Endothelial cell of umbilical vein (primary cell): ENCODE measurements at regions not wholly inside any gene's neighbourhood (a gene's known extent, or its start where the extent isn't known, plus 50 kb on each side); places are given as distances from the start of the nearest gene placed in this dataset.

ENCODE experiments used
- BruUV-seq: library from RNA; stranded (reverse); fragments of 400-500 nt; replicated peaks from 2 replicates; lab custom pipeline; 2021; lab: Mats Ljungman, UMichigan
- CTCF ChIA-PET: fragments of 300-600, 350-600 bp; sonication (Branson Sonifier 250); formaldehyde crosslinking; loops from one replicate; lab custom pipeline; 2021; ENCODE audit warnings: antibody characterized with exemption, inconsistent platforms; lab: Charles Lee
- POLR2A ChIA-PET: fragments of 300-600, 350-600 bp; sonication (Branson Sonifier 250); formaldehyde crosslinking; loops from one replicate; lab custom pipeline; 2021; ENCODE audit warnings: antibody characterized with exemption, inconsistent platforms; lab: Charles Lee
- DNase-seq: peaks from one replicate; pipeline ENCODE4 v3.0.0-alpha.2; 2011; ENCODE audit warnings: low read depth, low spot score
- FAIRE-seq: peaks from 2 replicates; lab custom pipeline; 2011; peaks lifted over from hg19 to GRCh38; lab: Jason Lieb, UNC
- H2AFZ ChIP-seq: 2 replicates; pipeline ENCODE4 v1.6.0; 2012; ENCODE audit warnings: low read depth, low read length, control low read depth, inconsistent platforms
- H3K27ac ChIP-seq: 2 replicates; pipeline ENCODE4 v1.5.1; 2011; ENCODE audit warnings: low read depth, mild to moderate bottlenecking, control low read depth, low read length, moderate library complexity; ENCODE audit not compliant: insufficient read depth
- H3K27me3 ChIP-seq, 2 experiments: 2 replicates each; pipeline versions ENCODE4 v1.6.0 to v1.6.1; 2011; ENCODE audit warnings: low read length in 2 of 2, mixed read lengths in 1 of 2; ENCODE audit not compliant: control insufficient read depth in 2 of 2, insufficient read depth in 2 of 2
- H3K36me3 ChIP-seq, 2 experiments: 2 replicates in 1 of 2; 3 replicates in 1 of 2; pipeline ENCODE4 v1.5.1; 2011; ENCODE audit warnings: low read length in 2 of 2, mild to moderate bottlenecking in 1 of 2, moderate library complexity in 1 of 2; ENCODE audit not compliant: control insufficient read depth in 2 of 2, insufficient read depth in 2 of 2; ENCODE audit errors: extremely low read depth in 1 of 2
- H3K4me1 ChIP-seq: 3 replicates; pipeline ENCODE4 v1.5.1; 2011; ENCODE audit warnings: mild to moderate bottlenecking, low read length; ENCODE audit not compliant: control insufficient read depth, insufficient read depth; ENCODE audit errors: extremely low read depth
- H3K4me2 ChIP-seq: 2 replicates; pipeline ENCODE4 v1.6.1; 2011; ENCODE audit warnings: low read length, control low read depth, mixed read lengths; ENCODE audit not compliant: insufficient read depth
- H3K4me3 ChIP-seq, 3 experiments: fragments of 200-600 bp in 1 of 3; sonication (generic), shearing (Covaris generic) in 1 of 3; replicated peaks in 1 of 3; 2 replicates each; pipeline ENCODE4 v1.5.1; 2011 to 2016; ENCODE audit warnings: control low read depth in 3 of 3, low read length in 3 of 3, mild to moderate bottlenecking in 2 of 3, inconsistent platforms in 1 of 3, low read depth in 1 of 3, moderate library complexity in 1 of 3; ENCODE audit not compliant: insufficient read depth in 1 of 3
- H3K79me2 ChIP-seq: 2 replicates; pipeline ENCODE4 v1.6.0; 2012; ENCODE audit warnings: low read length, inconsistent platforms; ENCODE audit not compliant: control insufficient read depth, insufficient read depth
- H3K9ac ChIP-seq: replicated peaks from 2 replicates; pipeline ENCODE3; 2011; ENCODE audit warnings: low read length, control low read depth; ENCODE audit not compliant: insufficient read depth; ENCODE audit errors: extremely low read depth
- H3K9me1 ChIP-seq: replicated peaks from 3 replicates; pipeline ENCODE4 v1.6.0; 2011; ENCODE audit warnings: mild to moderate bottlenecking, low read length; ENCODE audit not compliant: control insufficient read depth, insufficient read depth; ENCODE audit errors: extremely low read depth
- H3K9me3 ChIP-seq: replicated peaks from 2 replicates; pipeline ENCODE4 v1.5.1; 2012; ENCODE audit warnings: low read length, inconsistent platforms; ENCODE audit not compliant: control insufficient read depth, insufficient read depth
- H4K20me1 ChIP-seq: replicated peaks from 2 replicates; pipeline ENCODE3; 2011; ENCODE audit warnings: mild to moderate bottlenecking, low read length; ENCODE audit not compliant: control insufficient read depth, insufficient read depth; ENCODE audit errors: extremely low read depth
- CTCF ChIP-seq, 2 donors: IDR thresholded peaks; 1 replicate in 1 of 2; 2 replicates in 1 of 2; pipeline ENCODE4 v1.5.1; 2011; ENCODE audit warnings: low read length in 2 of 2, mild to moderate bottlenecking in 2 of 2, moderate library complexity in 2 of 2, control low read depth in 1 of 2, inconsistent platforms in 1 of 2, low read depth in 1 of 2; ENCODE audit not compliant: insufficient read depth in 1 of 2; ENCODE audit errors: extremely low read depth in 1 of 2
- EZH2 ChIP-seq: IDR thresholded peaks from 2 replicates; pipeline ENCODE4 v1.6.1; 2012; ENCODE audit warnings: borderline replicate concordance, low read depth, mild to moderate bottlenecking, moderate library complexity, low read length, inconsistent platforms; ENCODE audit not compliant: severe bottlenecking
- FOS ChIP-seq: IDR thresholded peaks from 2 replicates; pipeline ENCODE4 v1.6.1; 2011; ENCODE audit warnings: mild to moderate bottlenecking, low read length, moderate library complexity, borderline replicate concordance; ENCODE audit not compliant: insufficient read depth
- GATA2 ChIP-seq: IDR thresholded peaks from 2 replicates; pipeline ENCODE4 v1.7.0; 2011; ENCODE audit warnings: low read depth, mild to moderate bottlenecking, moderate library complexity, mixed read lengths, low read length; ENCODE audit not compliant: insufficient read length, insufficient read depth
- JUN ChIP-seq: IDR thresholded peaks from 2 replicates; pipeline ENCODE4 v1.6.1; 2011; ENCODE audit warnings: borderline replicate concordance, low read depth; ENCODE audit not compliant: insufficient read length, insufficient read depth
- MAX ChIP-seq: IDR thresholded peaks from 2 replicates; pipeline ENCODE4 v1.6.1; 2011; ENCODE audit not compliant: insufficient read depth, insufficient read length
- MYC ChIP-seq: IDR thresholded peaks from one replicate; pipeline ENCODE4 v1.6.1; 2011; ENCODE audit warnings: mild to moderate bottlenecking, low read depth, low read length
- POLR2A ChIP-seq: IDR thresholded peaks from 2 replicates; pipeline ENCODE4 v1.6.1; 2012; ENCODE audit warnings: low read depth, mild to moderate bottlenecking, control low read depth, low read length
- POLR2AphosphoS5 ChIP-seq: IDR thresholded peaks from 2 replicates; pipeline ENCODE4 v1.6.1; 2012; ENCODE audit warnings: low read depth, mild to moderate bottlenecking, control low read depth, low read length, moderate library complexity; ENCODE audit not compliant: insufficient read depth
- dilution Hi-C: fragments of 300-500 bp; cut with MboI; formaldehyde crosslinking; loops from one replicate; pipeline ENCODE4 v1.15.0; 2019; ENCODE audit warnings: low sequenced_read_pairs; ENCODE audit not compliant: extremely low pct_ligation_motif_present
- intact Hi-C: fragments of 100-400 bp; cut with micrococcal nuclease; formaldehyde crosslinking; loops from one replicate; pipeline ENCODE4 v1.10.0; 2022

GRCh38 chr5:120917214-120917758 is 453.2 kb downstream of the PRR16 start:
- no peaks in the 10 kb centered on the region for H3K79me2 ChIP-seq
- H3K36me3 ChIP-seq = no peaks in the 10 kb centered on the region
- intact Hi-C loops (no loop called here), dilution Hi-C loops (no loop called here)
- no peak for DNase-seq
- no peak overlapping the region for H2AFZ ChIP-seq
- H3K4me3 ChIP-seq = no peak overlapping the region
- no peaks in the 10 kb centered on the region for H4K20me1 ChIP-seq
- TF ChIP-seq EZH2 = no peak
- TF ChIP-seq CTCF (IDR thresholded peaks at IDR 0.05; ENCODE audit: extremely low read depth in 1 of 2, insufficient read depth in 1 of 2, low read depth in 1 of 2, low read length in 2 of 2) = no peak
- TF ChIP-seq GATA2 = no peak
- TF ChIP-seq MYC = no peak
- H3K27ac ChIP-seq = no peak overlapping the region
- FAIRE-seq = no peak
- POLR2A ChIA-PET = no interaction called here
- no peak overlapping the region for H3K4me2 ChIP-seq
- no peaks in the 10 kb centered on the region for H3K9me1 ChIP-seq
- H3K9me3 ChIP-seq = no peaks in the 10 kb centered on the region
- CTCF ChIA-PET = interaction anchor here (0.9 to 1.5 kb wide), 2 partner anchors 10 to 468 kb away, joined by 3 to 4 read pairs; no protein-coding TSS in a partner anchor
- no TSS peak for BruUV-seq
- H3K4me1 ChIP-seq = no peaks in the 10 kb centered on the region
- no peak overlapping the region for H3K9ac ChIP-seq
- H3K27me3 ChIP-seq = no peaks in the 10 kb centered on the region

- POLR2A ChIA-PET = no interaction called here
- no peaks in the 10 kb centered on the region for H3K79me2 ChIP-seq
- dilution Hi-C loops (no loop called here), intact Hi-C loops (no loop called here)
- H3K27ac ChIP-seq = no peak overlapping the region
- no peaks in the 10 kb centered on the region for H4K20me1 ChIP-seq
- H3K27me3 ChIP-seq = no peaks in the 10 kb centered on the region
- H3K4me1 ChIP-seq = no peaks in the 10 kb centered on the region
- no peaks in the 10 kb centered on the region for H3K9me1 ChIP-seq
- TF ChIP-seq MYC (no peak), CTCF (IDR thresholded peaks at IDR 0.05; ENCODE audit: extremely low read depth in 1 of 2, insufficient read depth in 1 of 2, low read depth in 1 of 2, low read length in 2 of 2) (no peak), JUN (no peak), FOS (no peak), EZH2 (no peak), POLR2AphosphoS5 (no peak), POLR2A (no peak), MAX (no peak), GATA2 (no peak)
- H3K4me2 ChIP-seq = no peak overlapping the region
- no peak for DNase-seq
- H3K9me3 ChIP-seq = no peaks in the 10 kb centered on the region
- BruUV-seq = no TSS peak
- H3K9ac ChIP-seq = no peak overlapping the region
- CTCF ChIA-PET = no interaction called here
- no peak overlapping the region for H3K4me3 ChIP-seq
- FAIRE-seq = no peak
- H2AFZ ChIP-seq = no peak overlapping the region
- H3K36me3 ChIP-seq = no peaks in the 10 kb centered on the region
Observed at GRCh38 chr5:120919017-120919416, 454.9 kb downstream of the PRR16 start.
